Sigmoid colon (tissue), 4 donors: ENCODE measurements at regions not wholly inside any gene's neighbourhood (a gene's known extent, or its start where the extent isn't known, plus 50 kb on each side); places are given as distances from the start of the nearest gene placed in this dataset.

ENCODE experiments used
- CTCF ChIP-seq, 4 experiments: fragments of 450-650 bp in 3 of 4; fragments of 200-600 bp in 1 of 4; IDR thresholded peaks; one replicate each; pipeline ENCODE4 v1.5.1; 2016 to 2019; ENCODE audit warnings: antibody characterized with exemption in 4 of 4, mild to moderate bottlenecking in 3 of 4, moderate library complexity in 2 of 4
- POLR2AphosphoS5 ChIP-seq, 4 donors: sonication (generic); formaldehyde crosslinking; IDR thresholded peaks; one replicate each; pipeline ENCODE4 v1.6.1; 2017; ENCODE audit warnings: antibody characterized with exemption in 4 of 4

DNA sequence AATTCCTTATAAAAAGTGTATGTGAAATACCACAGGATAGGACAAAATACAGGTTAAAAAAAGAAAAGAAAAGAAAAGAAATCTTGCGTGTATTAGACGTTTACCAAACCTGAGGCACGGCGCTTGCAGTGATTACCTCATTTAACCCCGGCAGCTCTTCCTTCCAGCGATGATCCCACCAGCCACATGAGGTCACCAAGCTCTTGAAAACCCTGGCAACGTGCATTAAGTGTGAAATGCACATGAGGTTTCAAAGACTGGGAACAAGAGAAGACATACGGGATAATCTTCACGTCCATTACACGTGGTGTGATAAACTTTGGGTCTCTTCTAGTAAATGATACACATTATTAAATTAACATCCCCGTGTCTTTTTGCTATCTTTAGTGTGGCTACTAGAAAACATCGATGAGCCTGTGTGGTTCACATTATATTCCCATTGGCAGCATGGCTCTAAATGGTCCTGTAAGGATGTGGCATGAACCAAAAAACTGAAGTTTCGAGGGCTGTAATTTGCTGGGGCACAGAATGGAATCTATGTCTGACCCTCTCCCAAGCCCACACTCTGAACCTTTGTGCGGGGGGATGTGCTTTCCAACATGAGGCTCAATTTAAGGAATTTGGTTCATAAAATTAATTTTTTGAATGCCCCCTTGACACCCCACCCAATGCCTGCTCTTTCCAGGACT lies 59.2 kb upstream of the THBS2 start:
- TF ChIP-seq POLR2AphosphoS5 (IDR thresholded peaks at IDR 0.05) (no peak), CTCF (IDR thresholded peaks at IDR 0.05) (no peak)
